DND-41 (cell line): ENCODE measurements at regions not wholly inside any gene's neighbourhood (a gene's known extent, or its start where the extent isn't known, plus 50 kb on each side); places are given as distances from the start of the nearest gene placed in this dataset.

Experiments
- ATAC-seq: fragments of 200-7000 bp; cut with Tn5 transposase; 3 replicates; pipeline ENCODE4 v1.9.1; 2021; ENCODE audit warnings: low read depth; ENCODE audit not compliant: insufficient read depth
- DNase-seq: peaks from one replicate; pipeline ENCODE4 v3.0.0-alpha.2; 2020
- H2AFZ ChIP-seq: 2 replicates; pipeline ENCODE4 v1.6.0; 2012; ENCODE audit warnings: low read depth, low read length
- H3K27ac ChIP-seq: 2 replicates; pipeline ENCODE4 v1.5.1; 2012; ENCODE audit warnings: low read length, inconsistent platforms
- H3K27me3 ChIP-seq: fragments of 200-600 bp; sonication (generic); 2 replicates; pipeline ENCODE4 v1.6.0; 2012; ENCODE audit warnings: low read length, mild to moderate bottlenecking, inconsistent platforms; ENCODE audit not compliant: insufficient read depth, poor library complexity
- H3K36me3 ChIP-seq: 2 replicates; pipeline ENCODE4 v1.5.1; 2012; ENCODE audit warnings: low read length, inconsistent platforms; ENCODE audit not compliant: insufficient read depth
- H3K4me1 ChIP-seq: 2 replicates; pipeline ENCODE4 v1.5.1; 2012; ENCODE audit warnings: mild to moderate bottlenecking, low read length; ENCODE audit not compliant: insufficient read depth
- H3K4me2 ChIP-seq: 2 replicates; pipeline ENCODE4 v1.6.0; 2012; ENCODE audit warnings: mild to moderate bottlenecking, moderate library complexity, low read length, inconsistent platforms; ENCODE audit not compliant: insufficient read depth
- H3K4me3 ChIP-seq, 2 experiments: fragments of 200-600 bp in 1 of 2; shearing (Covaris generic) in 1 of 2; 2 replicates each; pipeline ENCODE4 v1.5.1; 2012 to 2016; ENCODE audit warnings: inconsistent platforms in 2 of 2, low read length in 2 of 2, mild to moderate bottlenecking in 2 of 2, low read depth in 1 of 2, moderate library complexity in 1 of 2
- H3K79me2 ChIP-seq: 2 replicates; pipeline ENCODE4 v1.6.0; 2012; ENCODE audit warnings: low read length, inconsistent platforms; ENCODE audit not compliant: insufficient read depth
- H3K9ac ChIP-seq: 2 replicates; pipeline ENCODE4 v1.6.0; 2012; ENCODE audit warnings: low read depth, mild to moderate bottlenecking, inconsistent platforms, low read length, moderate library complexity
- H3K9me3 ChIP-seq: 2 replicates; pipeline ENCODE4 v1.5.1; 2012; ENCODE audit warnings: low read length, moderate library complexity, mild to moderate bottlenecking, inconsistent platforms; ENCODE audit not compliant: insufficient read depth, severe bottlenecking
- H4K20me1 ChIP-seq: 2 replicates; pipeline ENCODE4 v1.6.0; 2012; ENCODE audit warnings: low read length; ENCODE audit not compliant: insufficient read depth
- EZH2 ChIP-seq: IDR thresholded peaks from 3 replicates; pipeline ENCODE4 v1.6.1; 2012; ENCODE audit warnings: borderline replicate concordance, low read depth, mild to moderate bottlenecking, moderate library complexity, low read length, inconsistent platforms; ENCODE audit not compliant: severe bottlenecking
- TF ChIP-seq, protein P1 (sequence below): IDR thresholded peaks from 2 replicates; pipeline ENCODE4 v1.5.1; 2012; ENCODE audit warnings: borderline replicate concordance, low read length, moderate library complexity, mild to moderate bottlenecking; ENCODE audit not compliant: poor library complexity, severe bottlenecking; ENCODE audit errors: extremely low read depth

- ATAC-seq, result no peak
- H3K4me2 ChIP-seq, result no peak overlapping the region
- no peak for TF ChIP-seq EZH2
- TF ChIP-seq, protein P1, sequence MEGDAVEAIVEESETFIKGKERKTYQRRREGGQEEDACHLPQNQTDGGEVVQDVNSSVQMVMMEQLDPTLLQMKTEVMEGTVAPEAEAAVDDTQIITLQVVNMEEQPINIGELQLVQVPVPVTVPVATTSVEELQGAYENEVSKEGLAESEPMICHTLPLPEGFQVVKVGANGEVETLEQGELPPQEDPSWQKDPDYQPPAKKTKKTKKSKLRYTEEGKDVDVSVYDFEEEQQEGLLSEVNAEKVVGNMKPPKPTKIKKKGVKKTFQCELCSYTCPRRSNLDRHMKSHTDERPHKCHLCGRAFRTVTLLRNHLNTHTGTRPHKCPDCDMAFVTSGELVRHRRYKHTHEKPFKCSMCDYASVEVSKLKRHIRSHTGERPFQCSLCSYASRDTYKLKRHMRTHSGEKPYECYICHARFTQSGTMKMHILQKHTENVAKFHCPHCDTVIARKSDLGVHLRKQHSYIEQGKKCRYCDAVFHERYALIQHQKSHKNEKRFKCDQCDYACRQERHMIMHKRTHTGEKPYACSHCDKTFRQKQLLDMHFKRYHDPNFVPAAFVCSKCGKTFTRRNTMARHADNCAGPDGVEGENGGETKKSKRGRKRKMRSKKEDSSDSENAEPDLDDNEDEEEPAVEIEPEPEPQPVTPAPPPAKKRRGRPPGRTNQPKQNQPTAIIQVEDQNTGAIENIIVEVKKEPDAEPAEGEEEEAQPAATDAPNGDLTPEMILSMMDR, result no peak
These were observed 1554.0 kb upstream of the ADGRL3 start for GRCh38 chr4:59646082-59646481.

DNA sequence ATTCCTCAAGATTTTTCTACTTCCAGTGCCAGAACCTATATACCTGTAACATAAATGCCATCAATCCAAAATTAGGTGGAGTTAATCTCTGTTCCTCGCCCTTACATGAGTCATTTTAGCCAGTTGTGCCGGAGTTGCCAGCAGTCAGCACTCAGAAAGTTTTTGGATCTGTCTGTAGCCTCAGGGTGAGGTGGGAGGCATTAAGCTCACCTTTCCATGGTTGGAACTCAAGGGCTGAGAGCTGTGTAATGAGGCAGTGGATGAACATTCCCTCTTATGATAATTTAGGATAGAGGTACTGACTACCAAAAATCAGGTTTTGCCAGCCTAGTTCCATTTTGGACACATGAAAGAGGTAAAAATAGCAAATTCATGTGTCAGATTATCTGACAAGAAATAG, 1553.1 kb upstream of the ADGRL3 start:
- Histone ChIP-seq H3K79me2 (no peaks in the 10 kb centered on the region), H3K27me3 (no peaks in the 10 kb centered on the region), H2AFZ (no peak overlapping the region), H3K27ac (no peak overlapping the region), H3K4me2 (no peak overlapping the region), H3K4me1 (no peaks in the 10 kb centered on the region), H4K20me1 (no peaks in the 10 kb centered on the region), H3K4me3 (no peak overlapping the region), H3K9ac (no peak overlapping the region), H3K36me3 (no peaks in the 10 kb centered on the region), H3K9me3 (no peaks in the 10 kb centered on the region)
- TF ChIP-seq EZH2, result no peak
- TF ChIP-seq, protein P1, result no peak
- DNase-seq, result no peak
- no peak for ATAC-seq

More at GRCh38 chr4:59646082-59646481, 1554.0 kb upstream of the ADGRL3 start:
- no peaks in the 10 kb centered on the region for H3K9me3 ChIP-seq
- H3K27ac ChIP-seq, result no peak overlapping the region
- DNase-seq, result no peak
- no peaks in the 10 kb centered on the region for H3K79me2 ChIP-seq
- H3K9ac ChIP-seq, result no peak overlapping the region
- no peaks in the 10 kb centered on the region for H3K4me1 ChIP-seq
- H2AFZ ChIP-seq, result no peak overlapping the region
- no peak overlapping the region for H3K4me3 ChIP-seq
- H4K20me1 ChIP-seq, result no peaks in the 10 kb centered on the region
- no peaks in the 10 kb centered on the region for H3K27me3 ChIP-seq
- no peaks in the 10 kb centered on the region for H3K36me3 ChIP-seq

- no peak for ATAC-seq
- DNase-seq, result no peak
- H4K20me1 ChIP-seq, result no peaks in the 10 kb centered on the region
- H3K27me3 ChIP-seq, result no peaks in the 10 kb centered on the region
- no peak overlapping the region for H2AFZ ChIP-seq
- no peak overlapping the region for H3K4me2 ChIP-seq
- H3K4me1 ChIP-seq, result no peaks in the 10 kb centered on the region
- H3K36me3 ChIP-seq, result no peaks in the 10 kb centered on the region
- H3K9me3 ChIP-seq, result no peaks in the 10 kb centered on the region
- H3K4me3 ChIP-seq, result no peak overlapping the region
- no peak overlapping the region for H3K9ac ChIP-seq
- H3K27ac ChIP-seq, result no peak overlapping the region
- TF ChIP-seq EZH2, result no peak
- TF ChIP-seq, protein P1, result no peak
- H3K79me2 ChIP-seq, result no peaks in the 10 kb centered on the region
These were observed 1552.6 kb upstream of the ADGRL3 start for GRCh38 chr4:59647500-59647899.

- Histone ChIP-seq H3K27me3 (no peaks in the 10 kb centered on the region), H3K27ac (no peak overlapping the region), H3K79me2 (no peaks in the 10 kb centered on the region), H3K36me3 (no peaks in the 10 kb centered on the region), H3K9ac (no peak overlapping the region), H3K9me3 (no peaks in the 10 kb centered on the region), H3K4me2 (no peak overlapping the region), H4K20me1 (no peaks in the 10 kb centered on the region), H3K4me3 (no peak overlapping the region), H3K4me1 (no peaks in the 10 kb centered on the region), H2AFZ (no peak overlapping the region)
- TF ChIP-seq EZH2, result no peak
- TF ChIP-seq, protein P1, result no peak
- ATAC-seq, result no peak
- DNase-seq, result no peak
These were observed 1549.3 kb upstream of the ADGRL3 start for GRCh38 chr4:59650861-59651260.
